OCI-LY7 (cell line): ENCODE measurements at regions not wholly inside any gene's neighbourhood (a gene's known extent, or its start where the extent isn't known, plus 50 kb on each side); places are given as distances from the start of the nearest gene placed in this dataset.

Experiments
- BruUV-seq: library from RNA; stranded (reverse); fragments of 400-500 nt; replicated peaks from 2 replicates; lab custom pipeline; 2021; lab: Mats Ljungman, UMichigan
- CTCF ChIA-PET: fragments of 300-600 bp; sonication (Branson Sonifier 250); formaldehyde crosslinking; loops from one replicate; lab custom pipeline; 2022; ENCODE audit warnings: antibody characterized with exemption; ENCODE audit not compliant: unreplicated experiment; lab: Charles Lee
- POLR2A ChIA-PET: fragments of 300-600 bp; sonication (Branson Sonifier 250); formaldehyde crosslinking; loops from one replicate; lab custom pipeline; 2022; ENCODE audit warnings: antibody characterized with exemption; lab: Charles Lee
- DNase-seq: peaks from one replicate; pipeline ENCODE4 v3.0.0-alpha.2; 2015; ENCODE audit warnings: low spot score
- H2AFZ ChIP-seq: fragments of 200-600 bp; sonication (generic), shearing (Covaris generic); 2 replicates; pipeline ENCODE4 v1.6.1; 2014; ENCODE audit warnings: mild to moderate bottlenecking, antibody characterized with exemption, low read length, moderate library complexity
- H3K27ac ChIP-seq: fragments of 200-600 bp; sonication (generic); 2 replicates; pipeline ENCODE4 v1.5.1; 2014; ENCODE audit warnings: mixed run types, low read depth, mild to moderate bottlenecking, moderate library complexity, low read length, inconsistent platforms; ENCODE audit not compliant: poor library complexity, severe bottlenecking
- H3K36me3 ChIP-seq: fragments of 200-600 bp; sonication (generic); 2 replicates; pipeline ENCODE4 v1.6.1; 2014; ENCODE audit warnings: mild to moderate bottlenecking, antibody characterized with exemption, low read length, moderate library complexity, mixed read lengths; ENCODE audit not compliant: insufficient read depth
- H3K4me1 ChIP-seq: fragments of 200-600 bp; sonication (generic); 2 replicates; pipeline ENCODE4 v1.5.1; 2014; ENCODE audit warnings: mild to moderate bottlenecking, low read length; ENCODE audit not compliant: insufficient read depth, poor library complexity, severe bottlenecking
- H3K4me2 ChIP-seq: fragments of 200-600 bp; sonication (generic); 2 replicates; pipeline ENCODE4 v1.6.1; 2014; ENCODE audit warnings: mild to moderate bottlenecking, low read length
- H3K4me3 ChIP-seq: fragments of 200-600 bp; sonication (generic); 2 replicates; pipeline ENCODE4 v1.5.1; 2014; ENCODE audit warnings: mild to moderate bottlenecking, low read depth, low read length; ENCODE audit not compliant: poor library complexity, severe bottlenecking
- H3K79me2 ChIP-seq: fragments of 200-600 bp; sonication (generic); 2 replicates; pipeline ENCODE4 v1.6.1; 2016; ENCODE audit warnings: low read depth, mild to moderate bottlenecking, low read length, moderate library complexity, mixed read lengths; ENCODE audit not compliant: insufficient read depth
- H3K9me2 ChIP-seq: fragments of 200-600 bp; sonication (generic); 2 replicates; pipeline ENCODE4 v1.6.1; 2016; ENCODE audit warnings: mild to moderate bottlenecking, low read length, mixed read lengths; ENCODE audit not compliant: insufficient read depth
- H3K9me3 ChIP-seq: fragments of 200-600 bp; sonication (generic); 2 replicates; pipeline ENCODE4 v1.6.1; 2014; ENCODE audit warnings: mild to moderate bottlenecking, mixed run types, low read length, mixed read lengths
- H4K20me1 ChIP-seq: fragments of 200-600 bp; sonication (generic); 2 replicates; pipeline ENCODE4 v1.6.1; 2014; ENCODE audit warnings: mild to moderate bottlenecking, antibody characterized with exemption, low read length, moderate library complexity, mixed read lengths; ENCODE audit not compliant: insufficient read depth
- CTCF ChIP-seq: fragments of 200-600 bp; sonication (generic); conservative IDR thresholded peaks from 2 replicates; pipeline ENCODE4 v1.5.1; 2014; ENCODE audit warnings: mild to moderate bottlenecking, antibody characterized with exemption, low read length, moderate library complexity, mixed read lengths
- EZH2phosphoT487 ChIP-seq: fragments of 200-600 bp; sonication (generic); IDR thresholded peaks from 2 replicates; pipeline ENCODE4 v1.6.1; 2018; ENCODE audit warnings: low read depth, borderline replicate concordance, mild to moderate bottlenecking, mixed run types, antibody characterized with exemption, low read length, moderate library complexity, mixed read lengths
- intact Hi-C: fragments of 100-400 bp; cut with micrococcal nuclease; formaldehyde crosslinking; loops from one replicate; pipeline ENCODE4 v1.10.0; 2022; ENCODE audit not compliant: unreplicated experiment

- no TSS peak for BruUV-seq
- Histone ChIP-seq H4K20me1 (no peaks in the 10 kb centered on the region), H2AFZ (no peak overlapping the region), H3K4me3 (no peak overlapping the region), H3K36me3 (no peaks in the 10 kb centered on the region), H3K79me2 (no peaks in the 10 kb centered on the region), H3K4me2 (no peak overlapping the region), H3K4me1 (no peaks in the 10 kb centered on the region), H3K9me3 (no peaks in the 10 kb centered on the region), H3K9me2 (no peaks in the 10 kb centered on the region), H3K27ac (no peak overlapping the region)
- ChIA-PET CTCF (no interaction called here), POLR2A (no interaction called here)
- no peak for TF ChIP-seq EZH2phosphoT487
- no peak for TF ChIP-seq CTCF
- DNase-seq = no peak
- intact Hi-C loops = no loop called here
These were observed 425.3 kb downstream of the ZEB2 start for GRCh38 chr2:144094408-144095151.

- TF ChIP-seq EZH2phosphoT487 (no peak), CTCF (no peak)
- Histone ChIP-seq H3K27ac (no peak overlapping the region), H3K9me3 (no peaks in the 10 kb centered on the region), H2AFZ (no peak overlapping the region), H3K4me2 (no peak overlapping the region), H3K36me3 (no peaks in the 10 kb centered on the region), H3K79me2 (no peaks in the 10 kb centered on the region), H4K20me1 (no peaks in the 10 kb centered on the region), H3K9me2 (no peaks in the 10 kb centered on the region), H3K4me3 (no peak overlapping the region), H3K4me1 (no peaks in the 10 kb centered on the region)
- intact Hi-C loops = no loop called here
- DNase-seq = no peak
- no TSS peak for BruUV-seq
- ChIA-PET POLR2A (no interaction called here), CTCF (no interaction called here)
These were observed 428.3 kb downstream of the ZEB2 start for GRCh38 chr2:144091622-144092021.

DNA sequence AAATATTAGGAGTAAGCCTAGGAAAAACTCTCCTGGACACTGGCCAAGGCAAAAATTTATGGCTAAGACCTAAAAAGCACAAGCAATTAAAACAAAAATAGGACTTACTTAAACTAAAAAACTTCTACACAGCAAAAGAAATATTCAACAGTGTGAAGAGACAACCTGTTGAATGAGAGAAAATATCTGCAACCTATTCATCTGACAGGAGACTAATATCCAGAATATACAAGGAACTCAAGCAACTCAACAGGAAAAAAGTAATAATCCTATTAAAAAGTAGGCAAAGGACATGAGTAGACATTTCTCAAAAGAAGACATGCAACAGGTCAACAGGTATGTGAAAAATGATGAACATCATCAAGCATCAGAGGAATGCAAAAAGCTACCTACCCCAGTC is 431.1 kb downstream of the ZEB2 start:
- CTCF ChIA-PET = no interaction called here
- TF ChIP-seq CTCF = no peak
- no peak for TF ChIP-seq EZH2phosphoT487
- BruUV-seq = no TSS peak
- Histone ChIP-seq H3K4me2 (no peak overlapping the region), H3K36me3 (no peaks in the 10 kb centered on the region), H3K9me2 (no peaks in the 10 kb centered on the region), H3K4me3 (no peak overlapping the region), H3K4me1 (no peaks in the 10 kb centered on the region), H2AFZ (no peak overlapping the region), H3K9me3 (no peaks in the 10 kb centered on the region), H4K20me1 (no peaks in the 10 kb centered on the region), H3K79me2 (no peaks in the 10 kb centered on the region), H3K27ac (no peak overlapping the region)
- intact Hi-C loops = no loop called here
- POLR2A ChIA-PET = interaction anchor here (0.6 kb wide), 1 partner anchor 39 kb away, joined by 4 read pairs; no protein-coding TSS in a partner anchor
- no peak for DNase-seq
